ENCODE measurements at regions not wholly inside any gene's neighbourhood (a gene's known extent, or its start where the extent isn't known, plus 50 kb on each side); places are given as distances from the start of the nearest gene placed in this dataset.

- H2AFZ ChIP-seq (ENCODE audit: insufficient read depth, low read depth, low read length, poor library complexity, severe bottlenecking): no peak overlapping the region
- TF ChIP-seq CTCF (IDR thresholded peaks at IDR 0.05) (no peak), EZH2 (IDR thresholded peaks at IDR 0.05; ENCODE audit: borderline replicate concordance, insufficient read depth, low read depth, low read length, poor library complexity, severe bottlenecking) (no peak)
- Mint-ChIP-seq H3K27ac (no peak overlapping the region), H3K4me3 (no peak overlapping the region), H3K9me3 (ENCODE audit: insufficient read depth) (peaks cover 7% of the 10 kb centered on the region), H3K4me1 (no peaks in the 10 kb centered on the region), H3K27me3 (no peaks in the 10 kb centered on the region)
- H3K4me2 ChIP-seq (replicated peaks; ENCODE audit: low read depth, low read length, poor library complexity, severe bottlenecking): no peak overlapping the region
- intact Hi-C loops (cut with micrococcal nuclease): no loop called here
- no peak overlapping the region for H3K9ac ChIP-seq (ENCODE audit: low read length)
- ChIA-PET CTCF (no interaction called here), POLR2A (no interaction called here)
- ATAC-seq (ENCODE audit: low read depth): no peak
- WGBS (ENCODE audit: insufficient coverage): no CpG with 5 or more reads among the region's 4 CpGs
- no peak overlapping the region for H3K4me3 ChIP-seq (ENCODE audit: control extremely low read depth in 1 of 5, extremely low read depth in 1 of 5, insufficient read depth in 1 of 5, low read depth in 2 of 5, low read length in 4 of 5)
- H3K79me2 ChIP-seq (ENCODE audit: control insufficient read depth, insufficient read depth, low read length): no peaks in the 10 kb centered on the region
- no peaks in the 10 kb centered on the region for H3K36me3 ChIP-seq (replicated peaks in 1 of 2; ENCODE audit: control extremely low read depth in 1 of 2, control insufficient read depth in 1 of 2, extremely low read depth in 1 of 2, insufficient read depth in 2 of 2, low read length in 1 of 2)
- no peaks in the 10 kb centered on the region for H3K9me3 ChIP-seq (ENCODE audit: control extremely low read depth in 1 of 3, control insufficient read depth in 2 of 3, insufficient read depth in 1 of 3, low read length in 2 of 3)
- H3K27me3 ChIP-seq (replicated peaks in 1 of 4; ENCODE audit: control extremely low read depth in 1 of 4, control insufficient read depth in 3 of 4, insufficient read depth in 4 of 4, low read length in 3 of 4): no peaks in the 10 kb centered on the region
- H4K20me1 ChIP-seq (ENCODE audit: control insufficient read depth, insufficient read depth, low read length, poor library complexity, severe bottlenecking): no peaks in the 10 kb centered on the region
- H3K27ac ChIP-seq (ENCODE audit: low read length in 2 of 2): no peak overlapping the region
- H3K4me1 ChIP-seq (ENCODE audit: control insufficient read depth in 2 of 2, insufficient read depth in 2 of 2, low read length in 2 of 2): no peaks in the 10 kb centered on the region
- no peak for DNase-seq
These were observed 528.2 kb upstream of the FAT1 start for GRCh38 chr4:187251896-187252295.

GRCh38 chr4:187256897-187257296 is 533.2 kb upstream of the FAT1 start:
- H3K9ac ChIP-seq (ENCODE audit: low read length): no peak overlapping the region
- no peak overlapping the region for H3K4me3 ChIP-seq (ENCODE audit: control extremely low read depth in 1 of 5, extremely low read depth in 1 of 5, insufficient read depth in 1 of 5, low read depth in 2 of 5, low read length in 4 of 5)
- Mint-ChIP-seq H3K9me3 (ENCODE audit: insufficient read depth) (peaks cover 15% of the 10 kb centered on the region), H3K4me1 (no peaks in the 10 kb centered on the region), H3K4me3 (no peak overlapping the region), H3K27ac (no peak overlapping the region), H3K27me3 (no peaks in the 10 kb centered on the region)
- 62% methylated on average over 5 of the region's 6 CpGs for WGBS (ENCODE audit: insufficient coverage)
- ATAC-seq (ENCODE audit: low read depth): no peak
- intact Hi-C loops (cut with micrococcal nuclease): no loop called here
- ChIA-PET CTCF (no interaction called here), POLR2A (no interaction called here)
- no peaks in the 10 kb centered on the region for H3K4me1 ChIP-seq (ENCODE audit: control insufficient read depth in 2 of 2, insufficient read depth in 2 of 2, low read length in 2 of 2)
- H3K79me2 ChIP-seq (ENCODE audit: control insufficient read depth, insufficient read depth, low read length): no peaks in the 10 kb centered on the region
- DNase-seq: no peak
- H3K36me3 ChIP-seq (replicated peaks in 1 of 2; ENCODE audit: control extremely low read depth in 1 of 2, control insufficient read depth in 1 of 2, extremely low read depth in 1 of 2, insufficient read depth in 2 of 2, low read length in 1 of 2): no peaks in the 10 kb centered on the region
- H3K9me3 ChIP-seq (ENCODE audit: control extremely low read depth in 1 of 3, control insufficient read depth in 2 of 3, insufficient read depth in 1 of 3, low read length in 2 of 3): no peaks in the 10 kb centered on the region
- TF ChIP-seq CTCF (IDR thresholded peaks at IDR 0.05) (no peak), EZH2 (IDR thresholded peaks at IDR 0.05; ENCODE audit: borderline replicate concordance, insufficient read depth, low read depth, low read length, poor library complexity, severe bottlenecking) (no peak)
- H3K27me3 ChIP-seq (replicated peaks in 1 of 4; ENCODE audit: control extremely low read depth in 1 of 4, control insufficient read depth in 3 of 4, insufficient read depth in 4 of 4, low read length in 3 of 4): no peaks in the 10 kb centered on the region
- no peak overlapping the region for H2AFZ ChIP-seq (ENCODE audit: insufficient read depth, low read depth, low read length, poor library complexity, severe bottlenecking)
- H3K27ac ChIP-seq (ENCODE audit: low read length in 2 of 2): no peak overlapping the region
- no peak overlapping the region for H3K4me2 ChIP-seq (replicated peaks; ENCODE audit: low read depth, low read length, poor library complexity, severe bottlenecking)
- no peaks in the 10 kb centered on the region for H4K20me1 ChIP-seq (ENCODE audit: control insufficient read depth, insufficient read depth, low read length, poor library complexity, severe bottlenecking)

All from B cell (primary cell).